T47D (cell line): ENCODE measurements at regions not wholly inside any gene's neighbourhood (a gene's known extent, or its start where the extent isn't known, plus 50 kb on each side); places are given as distances from the start of the nearest gene placed in this dataset.

Source experiments
- DNase-seq, 2 experiments: peaks; one replicate each; pipeline versions ENCODE4 v3.0.0 to v3.0.0-alpha.2; 2011 to 2012; ENCODE audit warnings: low read depth in 1 of 2, low spot score in 1 of 2
- JUND ChIP-seq: IDR thresholded peaks from 2 replicates; pipeline ENCODE4 v1.6.1; 2012; ENCODE audit warnings: low read depth
- in situ Hi-C: cut with HindIII; loops from 2 replicates; pipeline ENCODE4 v1.10.0; 2016; ENCODE audit warnings: low sequenced_read_pairs, low pct_unique_long_range_greater_than_20kb

DNA sequence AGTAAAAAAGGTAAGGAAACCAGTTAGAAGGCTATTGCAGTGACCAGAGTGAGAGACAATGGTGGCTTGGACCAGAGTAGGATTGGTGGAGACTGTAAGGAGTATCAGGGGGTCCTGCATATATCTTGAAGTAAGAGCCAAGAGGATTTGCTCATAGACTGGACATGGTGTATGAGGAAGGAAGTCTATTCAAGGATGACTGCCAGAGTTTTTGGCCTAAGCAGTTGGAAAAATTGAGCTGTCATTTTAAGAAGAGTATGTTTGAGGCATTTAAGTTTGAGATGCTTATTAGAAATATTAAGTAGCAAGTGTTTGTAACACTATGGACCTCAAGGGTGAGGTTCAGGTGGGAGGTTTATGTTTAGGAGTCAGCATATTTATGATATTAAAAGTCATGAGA lies 596.6 kb downstream of the METTL15 start:
- no peak for DNase-seq
- no peak for TF ChIP-seq JUND
- in situ Hi-C loops: no loop called here

DNA sequence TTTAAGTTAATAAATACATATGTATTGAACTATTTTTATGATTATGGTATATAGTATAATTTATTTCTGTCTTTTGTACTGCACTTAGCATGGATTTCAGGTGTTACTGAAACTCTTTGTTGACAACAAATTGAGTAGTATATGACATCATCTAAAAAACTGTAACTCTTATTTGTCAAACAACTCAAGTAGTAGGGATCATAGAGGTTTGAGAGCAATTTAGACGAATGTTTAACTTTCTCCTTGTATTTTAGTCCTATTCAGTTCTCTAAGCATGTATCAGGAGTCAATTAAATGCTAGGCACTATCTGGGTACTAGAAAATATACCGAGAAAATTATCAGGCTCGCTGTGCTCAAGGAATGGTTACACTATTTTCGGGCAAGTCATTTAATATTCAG lies 595.2 kb downstream of the METTL15 start:
- no peak for TF ChIP-seq JUND
- DNase-seq: no peak
- in situ Hi-C loops: no loop called here

DNA sequence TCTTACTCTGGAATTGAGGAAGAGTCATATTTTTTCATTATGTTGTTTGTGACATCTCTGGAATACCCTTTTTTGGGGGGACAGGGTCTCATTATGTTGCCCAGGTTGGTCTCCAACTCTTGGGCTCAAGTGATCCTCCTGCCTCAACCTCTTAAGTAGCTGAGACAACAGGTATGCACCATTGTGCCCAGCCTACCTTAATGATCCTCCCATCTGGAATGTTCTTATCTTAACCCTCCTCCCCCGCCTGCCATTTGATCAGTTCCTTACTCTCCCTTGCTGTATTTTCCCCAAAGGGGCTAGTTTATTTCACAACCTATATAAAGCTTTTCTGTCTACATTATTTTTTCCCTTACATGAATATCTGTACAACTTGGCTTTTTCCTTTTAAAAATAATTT lies 594.7 kb downstream of the METTL15 start:
- no peak for DNase-seq
- in situ Hi-C loops: no loop called here
- no peak for TF ChIP-seq JUND

DNA sequence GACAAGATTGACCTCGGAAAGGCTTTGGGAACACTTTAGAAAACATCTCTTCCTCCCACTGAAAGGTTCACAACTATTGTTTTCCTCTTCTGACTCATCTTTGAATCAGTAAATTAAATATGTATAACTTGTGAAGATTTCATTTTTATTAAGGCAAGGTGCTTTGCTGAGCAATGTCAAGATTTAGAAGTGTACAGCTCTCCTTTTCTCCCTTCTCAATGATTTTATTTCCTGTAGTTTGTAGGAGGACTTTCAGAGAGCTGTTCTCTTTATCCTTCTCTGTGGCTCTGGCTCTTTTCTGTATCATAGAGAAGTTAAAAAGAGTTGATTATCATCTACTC lies 594.2 kb downstream of the METTL15 start:
- no peak for TF ChIP-seq JUND
- DNase-seq: no peak
- in situ Hi-C loops: no loop called here

DNA sequence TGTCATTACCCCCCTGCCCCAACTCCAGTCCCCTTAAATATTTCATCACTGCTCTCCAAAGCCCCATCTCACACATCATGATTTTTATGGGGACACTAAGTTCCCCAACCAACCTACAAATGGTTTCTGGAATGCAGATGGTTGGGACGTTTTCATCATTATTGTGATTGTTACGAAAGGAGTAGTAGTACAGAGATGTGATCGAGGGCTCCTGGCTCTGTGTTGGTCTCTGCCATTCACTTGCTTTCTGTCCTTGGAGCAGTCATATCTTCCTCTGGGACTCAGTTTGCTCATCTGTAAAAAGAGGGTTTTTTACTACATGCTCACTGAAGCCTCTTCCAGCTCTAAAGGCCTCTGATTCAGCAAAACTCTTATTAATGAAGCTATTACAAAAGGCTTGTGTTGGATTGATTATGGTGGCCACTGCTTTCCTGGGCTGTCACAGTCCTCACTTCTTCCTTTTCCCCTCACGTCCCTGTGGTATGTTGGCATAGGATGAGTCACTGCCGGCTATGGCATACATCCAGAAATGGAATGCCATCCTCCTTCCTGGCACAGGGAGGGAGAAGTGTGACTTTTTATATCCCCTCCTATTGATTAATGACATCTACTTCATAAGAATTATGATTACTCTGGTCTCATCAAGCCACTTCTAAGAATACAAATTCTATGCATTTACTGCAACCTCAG lies 593.7 kb downstream of the METTL15 start:
- in situ Hi-C loops: no loop called here
- DNase-seq: peak in 1 of 2 experiments; percentile 60
- no peak for TF ChIP-seq JUND

DNA sequence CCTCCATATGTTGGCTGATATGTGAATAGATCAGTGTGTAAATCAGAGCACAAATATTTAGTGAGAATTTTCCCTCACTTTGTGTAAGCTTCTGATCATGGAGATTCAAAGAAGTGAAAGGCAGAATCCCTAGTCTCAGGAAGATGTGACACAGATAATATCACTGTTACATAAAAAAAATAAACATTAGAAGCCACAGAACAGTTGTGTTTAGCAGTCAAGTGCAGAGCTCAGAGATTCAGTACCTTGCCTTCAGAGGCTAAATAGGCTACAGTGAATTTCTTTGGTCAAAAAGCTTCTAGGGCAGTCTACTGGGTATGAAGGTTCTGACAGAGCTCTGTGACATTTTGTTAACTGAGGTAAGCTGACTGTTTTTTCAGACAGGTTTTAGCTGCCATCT lies 591.5 kb downstream of the METTL15 start:
- no peak for DNase-seq
- in situ Hi-C loops: no loop called here
- no peak for TF ChIP-seq JUND

DNA sequence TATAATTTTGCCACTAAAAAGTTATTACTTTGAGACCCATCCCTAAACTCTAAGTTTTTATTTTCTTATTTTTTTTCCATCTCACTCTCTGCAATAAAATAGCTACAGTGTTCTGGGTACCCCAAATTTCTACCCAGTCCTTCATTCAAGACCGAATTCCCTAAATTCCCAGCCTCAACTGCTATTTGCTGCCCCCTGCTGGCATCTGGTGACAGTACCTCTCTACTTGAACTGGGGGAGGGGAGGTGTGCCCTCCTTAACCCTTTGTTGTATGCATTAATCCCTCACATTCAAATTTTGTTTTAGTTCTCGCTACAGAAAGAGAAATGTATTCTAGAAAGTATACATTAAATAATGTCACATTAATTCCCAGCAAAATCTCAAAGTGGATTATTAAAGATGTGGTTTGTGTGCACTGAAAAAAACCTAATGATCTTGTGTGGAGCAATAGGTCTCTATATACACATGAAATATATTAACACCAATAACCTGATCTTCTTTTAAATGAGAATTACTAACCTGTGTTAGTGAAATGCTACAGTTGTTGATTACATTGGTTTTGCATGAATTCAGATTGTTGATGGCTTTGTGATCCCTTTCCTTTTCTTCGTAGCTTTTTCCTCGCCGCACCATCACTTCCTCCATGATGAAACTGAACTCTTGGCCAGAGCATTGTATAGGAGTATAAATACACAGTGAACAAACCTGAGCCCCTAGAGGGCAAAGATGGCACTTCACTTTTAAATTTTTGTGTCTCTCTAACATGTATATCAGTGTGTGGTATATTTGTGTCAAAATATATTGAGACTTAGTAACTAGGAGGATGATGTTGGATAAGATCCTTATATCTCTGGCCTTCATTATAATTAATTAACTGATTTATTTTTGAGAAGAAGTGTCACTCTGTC lies 590.0 kb downstream of the METTL15 start:
- peak; percentile 14 to 81 for DNase-seq
- TF ChIP-seq JUND: no peak

DNA sequence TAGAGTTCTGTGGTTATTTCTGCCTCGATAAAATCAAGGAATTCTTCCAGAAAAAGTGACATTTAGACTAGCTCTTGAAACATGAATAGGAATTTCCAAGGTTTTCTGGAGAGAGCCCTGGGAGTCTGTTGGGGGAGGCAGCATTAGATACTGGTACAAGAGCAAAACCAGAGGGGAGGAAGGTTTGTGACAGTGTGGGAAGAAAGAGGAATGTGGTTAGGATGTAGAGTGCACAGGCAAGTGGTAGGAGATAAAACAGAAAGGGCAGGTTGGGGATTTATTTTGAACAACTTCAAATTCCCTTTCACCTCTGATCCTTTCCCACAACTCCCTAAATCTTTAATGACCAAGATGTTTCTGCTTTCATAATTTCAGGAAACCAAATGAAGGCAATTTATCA lies 588.4 kb downstream of the METTL15 start:
- in situ Hi-C loops: no loop called here
- no peak for DNase-seq
- no peak for TF ChIP-seq JUND

More for the DNA sequence above, 590.0 kb downstream of the METTL15 start:
- in situ Hi-C loops: no loop called here

DNA sequence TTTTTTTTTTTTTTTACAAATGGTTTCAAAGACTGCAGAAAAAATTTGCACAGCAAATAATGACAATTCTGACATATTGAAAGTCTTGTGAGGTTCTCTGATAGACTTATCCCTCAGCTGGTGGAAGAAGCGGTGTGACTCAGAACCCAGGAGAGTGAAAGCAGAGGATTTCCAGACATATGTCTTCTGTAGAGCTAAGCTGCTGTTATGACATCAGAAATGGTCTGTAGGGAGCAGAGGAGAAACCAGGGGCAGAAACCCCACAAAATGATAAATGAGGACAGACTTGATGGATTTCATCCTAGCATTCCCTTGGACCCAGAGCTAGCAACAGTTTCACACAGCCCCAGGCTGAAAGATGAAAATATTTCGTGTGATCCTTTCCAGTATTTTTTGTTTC lies 582.6 kb downstream of the METTL15 start:
- in situ Hi-C loops: no loop called here
- DNase-seq: no peak
- TF ChIP-seq JUND: no peak

DNA sequence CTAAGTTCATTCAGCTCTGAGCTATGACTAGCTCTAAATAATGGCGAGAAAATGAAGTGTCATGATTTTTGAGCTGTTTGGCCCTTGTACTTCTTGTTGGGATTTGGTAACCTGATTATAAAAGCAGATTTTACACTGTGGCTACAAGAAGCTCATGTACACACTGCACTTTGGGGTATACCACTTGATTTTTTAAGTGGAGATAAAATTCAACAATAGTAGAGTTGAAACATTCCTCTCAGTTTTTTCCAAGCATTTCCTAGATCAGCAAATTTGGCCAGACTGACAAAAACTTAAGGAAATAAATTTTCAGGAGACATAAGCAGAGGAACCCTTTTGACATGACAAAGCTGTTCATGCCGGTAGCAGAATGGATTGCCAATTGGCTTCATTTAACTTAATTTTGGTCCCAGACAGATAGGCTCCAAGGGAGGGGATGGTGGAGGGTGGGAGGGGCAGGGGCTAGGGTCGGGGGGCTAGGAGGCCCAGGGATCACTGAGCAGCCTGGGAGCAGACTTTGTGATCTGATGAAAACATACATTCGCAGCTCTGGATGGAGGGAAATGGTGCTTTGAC lies 575.9 kb downstream of the METTL15 start:
- in situ Hi-C loops: no loop called here
- no peak for TF ChIP-seq JUND
- DNase-seq: no peak

DNA sequence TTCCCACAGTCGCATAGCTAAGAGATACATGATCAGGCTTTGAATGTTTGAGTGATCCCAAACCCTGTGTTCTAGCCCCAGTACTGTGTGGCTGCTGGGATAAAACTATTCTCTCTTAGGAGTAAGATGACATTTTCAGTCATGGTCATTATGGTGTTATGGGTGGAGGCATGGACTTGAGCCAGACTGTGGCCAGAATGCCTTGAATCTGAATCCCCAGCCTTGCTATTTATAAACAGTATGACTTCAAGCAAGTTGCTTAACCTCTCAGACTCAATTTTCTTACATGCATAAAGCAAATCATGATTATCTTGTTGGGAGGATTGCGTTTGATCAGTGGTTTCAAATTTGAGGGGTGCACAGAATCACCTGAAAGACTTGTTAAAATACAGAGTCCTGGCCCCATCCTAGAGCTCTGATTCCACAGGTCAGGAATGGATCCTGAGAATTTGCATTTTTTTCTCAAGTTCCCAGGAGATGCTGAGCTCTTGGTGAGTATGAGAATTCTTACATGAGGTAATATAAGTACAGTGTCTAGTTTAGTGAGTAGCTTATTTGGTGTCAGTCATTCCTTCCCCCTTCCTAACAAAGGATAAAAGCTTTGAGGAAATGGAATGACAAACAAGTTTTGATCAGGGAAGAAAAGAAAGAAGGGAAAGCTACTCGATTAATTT lies 571.7 kb downstream of the METTL15 start:
- TF ChIP-seq JUND: no peak
- no peak for DNase-seq
- in situ Hi-C loops: no loop called here

DNA sequence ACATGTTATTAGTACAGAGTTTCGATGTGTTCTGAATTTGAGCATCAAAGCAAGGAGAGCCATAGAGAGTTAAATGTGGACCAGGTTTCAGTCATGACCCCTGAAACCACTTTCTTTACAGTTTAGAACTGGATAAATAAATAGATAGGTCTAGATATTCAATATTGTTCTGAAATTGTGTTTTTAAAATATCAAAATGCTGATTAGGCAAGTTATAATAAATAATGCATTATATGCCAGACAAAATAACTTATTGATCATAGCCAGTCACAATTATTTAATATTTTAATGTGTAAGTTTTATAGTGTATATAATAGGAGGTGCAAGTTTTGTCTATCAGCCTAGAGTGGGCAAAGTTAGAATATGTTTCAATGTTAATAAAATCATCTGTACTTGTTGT lies 569.5 kb downstream of the METTL15 start:
- TF ChIP-seq JUND: no peak
- no peak for DNase-seq
- in situ Hi-C loops: no loop called here

DNA sequence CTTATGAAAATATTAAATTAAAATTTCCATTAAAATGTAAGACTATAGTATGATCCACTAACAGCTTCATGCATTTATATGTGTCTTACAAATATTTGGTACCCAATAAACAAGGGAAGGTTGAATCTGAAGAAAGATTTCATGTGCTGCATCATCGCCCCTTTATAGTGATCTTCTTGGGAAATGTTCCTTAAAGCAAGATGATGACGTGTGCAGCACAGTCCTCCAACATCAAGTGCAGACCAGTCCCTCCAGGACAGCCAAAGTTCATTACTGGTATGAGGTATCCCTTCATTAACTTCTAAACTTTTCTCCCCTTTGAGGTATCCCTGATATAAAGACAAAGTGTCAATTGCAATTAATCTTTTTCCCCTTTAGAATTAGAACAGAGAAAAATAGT lies 567.0 kb downstream of the METTL15 start:
- no peak for DNase-seq
- in situ Hi-C loops: no loop called here

More for the DNA sequence above, 567.0 kb downstream of the METTL15 start:
- TF ChIP-seq JUND: no peak
